ENCODE measurements at regions not wholly inside any gene's neighbourhood (a gene's known extent, or its start where the extent isn't known, plus 50 kb on each side); places are given as distances from the start of the nearest gene placed in this dataset.

GRCh38 chrX:9403374-9403773 lies 61.5 kb upstream of the TBL1X start:
- TF ChIP-seq CTCF (IDR thresholded peaks at IDR 0.05 in 4 of 5, conservative IDR thresholded peaks at IDR 0.05 in 1 of 5) (no peak), POLR2A (IDR thresholded peaks at IDR 0.05) (no peak)

All from gastrocnemius medialis (tissue), 4 donors.